ENCODE measurements at regions not wholly inside any gene's neighbourhood (a gene's known extent, or its start where the extent isn't known, plus 50 kb on each side); places are given as distances from the start of the nearest gene placed in this dataset.
A peak's percentile ranks its signal among the peaks of the same experiment; 100 is the strongest.

GRCh38 chr4:135354876-135355275 lies 1153.3 kb upstream of the PABPC4L start:
- DNase-seq (ENCODE audit: low read depth in 1 of 2, low spot score in 1 of 2): no peak
- in situ Hi-C loops (cut with HindIII; ENCODE audit: low pct_unique_long_range_greater_than_20kb, low sequenced_read_pairs): no loop called here

GRCh38 chr4:135353008-135353407 lies 1151.4 kb upstream of the PABPC4L start:
- no peak for TF ChIP-seq JUND (IDR thresholded peaks at IDR 0.05; ENCODE audit: low read depth)
- DNase-seq (ENCODE audit: low read depth in 1 of 2, low spot score in 1 of 2): no peak
- in situ Hi-C loops (cut with HindIII; ENCODE audit: low pct_unique_long_range_greater_than_20kb, low sequenced_read_pairs): no loop called here

More at GRCh38 chr4:135354876-135355275, 1153.3 kb upstream of the PABPC4L start:
- TF ChIP-seq JUND (IDR thresholded peaks at IDR 0.05; ENCODE audit: low read depth): no peak

GRCh38 chr4:135344492-135344891 lies 1142.9 kb upstream of the PABPC4L start:
- TF ChIP-seq JUND (IDR thresholded peaks at IDR 0.05; ENCODE audit: low read depth): no peak
- no peak for DNase-seq (ENCODE audit: low read depth in 1 of 2, low spot score in 1 of 2)
- in situ Hi-C loops (cut with HindIII; ENCODE audit: low pct_unique_long_range_greater_than_20kb, low sequenced_read_pairs): no loop called here

- DNase-seq (ENCODE audit: low read depth in 1 of 2, low spot score in 1 of 2): no peak
- no peak for TF ChIP-seq JUND (IDR thresholded peaks at IDR 0.05; ENCODE audit: low read depth)
- in situ Hi-C loops (cut with HindIII; ENCODE audit: low pct_unique_long_range_greater_than_20kb, low sequenced_read_pairs): no loop called here
Observed at GRCh38 chr4:135338181-135338580, 1136.6 kb upstream of the PABPC4L start.

GRCh38 chr4:135325264-135325663 lies 1123.7 kb upstream of the PABPC4L start:
- in situ Hi-C loops (cut with HindIII; ENCODE audit: low pct_unique_long_range_greater_than_20kb, low sequenced_read_pairs): no loop called here
- DNase-seq (ENCODE audit: low read depth in 1 of 2, low spot score in 1 of 2): no peak
- TF ChIP-seq JUND (IDR thresholded peaks at IDR 0.05; ENCODE audit: low read depth): no peak

DNA sequence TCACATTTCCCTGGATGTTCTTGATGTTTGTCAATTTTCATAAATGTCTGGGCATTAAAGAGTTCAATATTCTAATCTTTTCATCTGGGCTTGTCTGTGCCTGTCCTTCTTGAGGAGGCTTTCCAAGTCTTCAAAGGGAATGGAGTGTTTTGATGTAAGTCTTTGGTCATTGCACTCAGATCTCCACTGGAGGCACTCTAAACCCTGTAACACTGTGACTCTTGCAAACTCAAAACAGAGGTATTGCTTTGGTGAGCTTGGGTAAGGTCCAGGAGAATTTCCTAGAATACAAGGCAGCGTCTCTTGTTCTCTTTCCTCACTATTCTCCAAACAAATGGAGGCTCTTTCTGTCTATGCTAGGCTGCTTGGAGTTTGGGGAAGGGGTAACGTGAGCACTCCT lies 1118.1 kb upstream of the PABPC4L start:
- in situ Hi-C loops (cut with HindIII; ENCODE audit: low pct_unique_long_range_greater_than_20kb, low sequenced_read_pairs): no loop called here
- no peak for TF ChIP-seq JUND (IDR thresholded peaks at IDR 0.05; ENCODE audit: low read depth)
- peak in 1 of 2 experiments; percentile 24 for DNase-seq (ENCODE audit: low read depth in 1 of 2, low spot score in 1 of 2)

DNA sequence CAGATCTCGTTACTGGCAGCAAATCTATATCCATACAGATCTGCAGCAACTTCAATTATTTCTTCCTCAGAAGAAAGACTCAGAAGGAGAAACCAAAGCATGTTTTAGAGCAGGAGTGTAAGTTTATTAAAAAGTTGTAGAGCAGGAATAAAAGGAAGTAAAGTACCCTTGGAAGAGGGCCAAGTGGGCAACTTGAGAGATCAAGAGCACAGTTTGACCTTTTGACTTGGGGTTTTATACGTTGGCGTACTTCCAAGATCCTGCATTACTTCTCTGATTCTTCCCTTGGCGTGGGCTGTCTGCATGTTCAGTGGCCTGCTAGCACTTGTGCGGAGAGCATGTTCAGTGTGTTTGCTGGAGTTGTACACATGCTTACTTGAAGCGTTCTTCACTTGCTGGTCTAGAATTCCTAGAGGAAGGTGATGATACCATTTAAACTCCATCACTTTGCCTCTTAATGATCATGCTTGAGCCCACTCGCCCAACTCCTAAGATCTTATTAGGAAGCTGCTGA lies 1114.7 kb upstream of the PABPC4L start:
- no peak for DNase-seq (ENCODE audit: low read depth in 1 of 2, low spot score in 1 of 2)

DNA sequence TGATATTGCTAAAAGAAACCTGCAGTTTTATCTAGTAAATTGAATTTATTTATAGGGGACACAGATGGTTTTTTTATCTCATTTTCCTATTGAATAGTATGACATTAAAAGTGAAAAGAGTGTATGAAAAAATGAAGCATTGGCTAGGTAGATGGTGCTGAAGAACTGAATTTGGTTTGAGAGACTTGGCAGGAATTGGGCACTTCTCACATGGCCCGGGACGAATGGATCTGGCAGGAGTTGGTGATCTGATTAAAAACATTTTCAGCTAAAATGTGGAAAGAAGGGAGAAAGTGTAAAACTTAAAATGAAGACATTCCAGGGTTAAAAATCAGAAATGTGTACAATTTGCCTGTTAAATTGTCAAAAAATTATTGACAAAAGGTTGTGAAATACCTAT lies 1088.5 kb upstream of the PABPC4L start:
- in situ Hi-C loops (cut with HindIII; ENCODE audit: low pct_unique_long_range_greater_than_20kb, low sequenced_read_pairs): no loop called here
- DNase-seq (ENCODE audit: low read depth in 1 of 2, low spot score in 1 of 2): no peak
- TF ChIP-seq JUND (IDR thresholded peaks at IDR 0.05; ENCODE audit: low read depth): no peak

More for the DNA sequence above, 1114.7 kb upstream of the PABPC4L start:
- no peak for TF ChIP-seq JUND (IDR thresholded peaks at IDR 0.05; ENCODE audit: low read depth)
- in situ Hi-C loops (cut with HindIII; ENCODE audit: low pct_unique_long_range_greater_than_20kb, low sequenced_read_pairs): no loop called here

DNA sequence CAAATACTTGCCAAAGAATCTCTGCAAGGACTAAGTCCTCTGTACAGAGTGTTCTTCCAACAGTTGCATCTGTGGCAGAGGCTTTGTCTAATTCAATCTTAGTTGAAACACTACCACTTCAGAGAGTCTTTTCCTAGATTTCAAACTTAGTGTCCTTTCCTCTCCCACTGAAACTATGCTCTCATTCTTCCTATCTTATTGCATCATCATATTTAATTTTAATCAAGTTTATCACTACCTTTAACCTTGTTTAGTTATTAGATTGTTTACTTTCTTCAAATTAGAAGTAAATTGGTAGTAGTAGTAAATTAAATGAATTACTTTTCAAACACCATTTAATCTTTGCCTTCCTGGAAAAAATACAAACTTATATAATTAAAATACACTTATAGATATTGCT lies 1082.3 kb upstream of the PABPC4L start:
- no peak for TF ChIP-seq JUND (IDR thresholded peaks at IDR 0.05; ENCODE audit: low read depth)
- in situ Hi-C loops (cut with HindIII; ENCODE audit: low pct_unique_long_range_greater_than_20kb, low sequenced_read_pairs): no loop called here
- DNase-seq (ENCODE audit: low read depth in 1 of 2, low spot score in 1 of 2): no peak

DNA sequence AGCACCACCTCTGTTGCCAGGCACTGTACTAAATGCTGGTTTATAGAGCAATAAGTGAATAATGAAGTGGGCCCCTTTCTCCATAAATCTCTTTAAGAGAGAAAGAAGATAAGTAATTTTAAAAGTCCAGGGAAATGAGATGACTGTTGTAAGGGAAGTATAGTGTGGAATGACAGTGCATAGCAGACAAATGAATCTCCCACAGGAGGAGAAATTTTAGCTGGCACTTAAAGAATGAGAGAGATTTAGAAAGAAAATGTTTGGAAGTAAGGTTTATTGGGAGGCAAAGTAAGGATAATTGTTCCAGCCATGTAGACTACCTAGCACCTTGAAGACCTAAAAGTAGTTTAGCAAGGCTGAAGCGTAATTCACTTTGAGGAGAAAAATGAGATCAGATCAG lies 1081.1 kb upstream of the PABPC4L start:
- no peak for TF ChIP-seq JUND (IDR thresholded peaks at IDR 0.05; ENCODE audit: low read depth)
- DNase-seq (ENCODE audit: low read depth in 1 of 2, low spot score in 1 of 2): no peak
- in situ Hi-C loops (cut with HindIII; ENCODE audit: low pct_unique_long_range_greater_than_20kb, low sequenced_read_pairs): no loop called here

DNA sequence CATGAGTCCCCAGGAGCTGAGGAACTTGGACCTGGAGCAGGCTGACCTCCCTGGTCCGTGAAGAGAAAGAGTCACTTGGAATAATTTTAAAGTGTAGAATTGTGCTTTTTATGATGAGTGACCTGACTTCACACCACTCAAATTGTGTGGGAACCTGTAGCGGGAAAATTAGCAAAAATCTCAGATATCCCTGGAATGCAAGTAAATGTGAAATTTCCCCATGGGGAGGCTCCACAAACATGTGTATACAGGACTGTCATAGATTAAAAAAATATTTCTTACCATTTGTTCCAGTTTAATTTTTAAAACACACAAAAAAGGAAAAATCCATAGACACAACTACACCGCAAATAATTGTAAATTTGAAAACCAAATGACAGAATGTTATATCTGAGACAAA lies 1079.6 kb upstream of the PABPC4L start:
- DNase-seq (ENCODE audit: low read depth in 1 of 2, low spot score in 1 of 2): no peak
- TF ChIP-seq JUND (IDR thresholded peaks at IDR 0.05; ENCODE audit: low read depth): no peak
- in situ Hi-C loops (cut with HindIII; ENCODE audit: low pct_unique_long_range_greater_than_20kb, low sequenced_read_pairs): no loop called here

GRCh38 chr4:135277980-135278315 lies 1076.4 kb upstream of the PABPC4L start:
- no peak for DNase-seq (ENCODE audit: low read depth in 1 of 2, low spot score in 1 of 2)
- TF ChIP-seq JUND (IDR thresholded peaks at IDR 0.05; ENCODE audit: low read depth): no peak
- in situ Hi-C loops (cut with HindIII; ENCODE audit: low pct_unique_long_range_greater_than_20kb, low sequenced_read_pairs): no loop called here

DNA sequence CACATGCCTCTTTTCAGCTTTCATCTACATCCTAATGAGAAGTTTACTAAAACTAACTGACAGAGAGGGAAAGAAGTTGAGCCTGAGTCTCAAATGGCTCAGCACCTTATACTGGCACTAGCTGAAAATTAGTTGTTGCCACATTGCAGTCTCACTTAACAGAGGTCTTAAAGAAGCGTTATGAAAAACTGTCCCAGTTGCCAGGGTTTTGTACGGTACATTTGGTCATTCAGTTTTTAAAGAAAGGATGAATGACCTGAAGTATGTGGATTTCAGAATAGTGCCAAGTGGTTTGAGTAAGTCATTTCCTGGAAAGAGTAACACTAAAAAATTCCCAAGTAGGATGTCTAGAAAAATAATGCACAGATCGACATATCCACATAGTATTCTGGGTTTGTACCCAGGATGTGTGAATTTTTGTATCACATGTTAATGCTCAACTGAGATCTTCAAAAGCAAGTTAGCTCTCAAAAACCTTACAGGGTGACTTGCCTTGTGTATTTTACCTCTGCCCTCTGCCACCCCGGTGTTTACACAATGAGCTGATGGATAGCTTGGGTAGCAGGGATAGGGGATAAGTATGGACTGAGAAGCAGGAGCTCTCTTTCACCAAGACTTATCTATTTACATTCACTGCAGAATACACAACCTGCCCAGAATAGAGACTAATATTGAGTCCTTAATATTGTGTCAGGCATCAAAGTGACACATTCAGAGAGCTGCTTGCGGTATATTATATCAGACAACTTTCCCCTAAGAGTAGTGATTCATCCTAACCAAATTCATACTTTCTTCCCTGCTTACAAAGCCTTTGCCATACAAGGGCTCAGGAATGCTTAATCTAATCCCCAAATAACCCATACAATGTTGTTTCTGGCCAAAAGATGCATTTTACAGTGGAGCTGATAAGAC lies 1075.7 kb upstream of the PABPC4L start:
- no peak for DNase-seq (ENCODE audit: low read depth in 1 of 2, low spot score in 1 of 2)
- in situ Hi-C loops (cut with HindIII; ENCODE audit: low pct_unique_long_range_greater_than_20kb, low sequenced_read_pairs): no loop called here
- no peak for TF ChIP-seq JUND (IDR thresholded peaks at IDR 0.05; ENCODE audit: low read depth)

All from T47D (cell line).